OCI-LY3 (cell line): ENCODE measurements at regions not wholly inside any gene's neighbourhood (a gene's known extent, or its start where the extent isn't known, plus 50 kb on each side); places are given as distances from the start of the nearest gene placed in this dataset.

Experiments used
- H2AFZ ChIP-seq: fragments of 200-600, 300-600 bp; shearing (Covaris generic); 2 replicates; pipeline ENCODE4 v1.6.0; 2014; ENCODE audit warnings: antibody characterized with exemption, low read depth, low read length
- H3K27ac ChIP-seq: fragments of 200-600, 300-600 bp; sonication (generic); 2 replicates; pipeline ENCODE4 v1.5.1; 2014; ENCODE audit warnings: mild to moderate bottlenecking, low read length, moderate library complexity, mixed read lengths
- H3K27me3 ChIP-seq: fragments of 200-600, 300-600 bp; sonication (generic); 2 replicates; pipeline ENCODE4 v1.6.1; 2014; ENCODE audit warnings: low read depth, low read length, mixed read lengths
- H3K36me3 ChIP-seq: fragments of 200-600, 300-600 bp; sonication (generic); replicated peaks from 2 replicates; pipeline ENCODE3; 2014; ENCODE audit warnings: low read depth, low read length, mixed read lengths
- H3K4me1 ChIP-seq: fragments of 300-600, 200-600 bp; sonication (generic); 2 replicates; pipeline ENCODE4 v1.6.1; 2014; ENCODE audit warnings: low read length, mixed read lengths
- H3K4me2 ChIP-seq: fragments of 200-600, 300-600 bp; sonication (generic); 2 replicates; pipeline ENCODE4 v1.6.1; 2014; ENCODE audit warnings: low read length, mixed read lengths
- H3K4me3 ChIP-seq: fragments of 300-600, 200-600 bp; sonication (generic); 2 replicates; pipeline ENCODE4 v1.5.1; 2014; ENCODE audit warnings: antibody characterized with exemption, mild to moderate bottlenecking, low read length, moderate library complexity
- H3K79me2 ChIP-seq: fragments of 300-600, 200-600 bp; shearing (Covaris generic); 2 replicates; pipeline ENCODE4 v1.6.1; 2014; ENCODE audit warnings: mild to moderate bottlenecking, low read length, mixed read lengths
- H3K9ac ChIP-seq: fragments of 300-600, 200-600 bp; shearing (Covaris generic); 2 replicates; pipeline ENCODE4 v1.6.0; 2014; ENCODE audit warnings: mild to moderate bottlenecking, low read length, moderate library complexity
- H3K9me3 ChIP-seq: fragments of 200-600, 300-600 bp; shearing (Covaris generic); 2 replicates; pipeline ENCODE4 v1.6.1; 2014; ENCODE audit warnings: low read length, mixed read lengths; ENCODE audit not compliant: insufficient read depth
- H4K20me1 ChIP-seq: fragments of 200-600, 300-600 bp; sonication (generic); 2 replicates; pipeline ENCODE4 v1.6.1; 2016; ENCODE audit warnings: low read length, mixed read lengths; ENCODE audit not compliant: insufficient read depth
- CTCF ChIP-seq: fragments of 200-600, 300-600 bp; sonication (generic); IDR thresholded peaks from 2 replicates; pipeline ENCODE4 v1.5.1; 2014; ENCODE audit warnings: antibody characterized with exemption, low read length, low read depth
- EZH2phosphoT487 ChIP-seq: fragments of 200-600 bp; shearing (Covaris generic); IDR thresholded peaks from 2 replicates; pipeline ENCODE4 v1.6.1; 2018; ENCODE audit warnings: antibody characterized with exemption, mixed run types, low read depth

- H4K20me1 ChIP-seq = no peaks in the 10 kb centered on the region
- H3K4me3 ChIP-seq = no peak overlapping the region
- H3K36me3 ChIP-seq = no peaks in the 10 kb centered on the region
- no peak overlapping the region for H3K9ac ChIP-seq
- H3K79me2 ChIP-seq = no peaks in the 10 kb centered on the region
- TF ChIP-seq CTCF (no peak), EZH2phosphoT487 (no peak)
- no peaks in the 10 kb centered on the region; the same call in 1 of the 2 replicates for H3K9me3 ChIP-seq
- H3K27ac ChIP-seq = no peak overlapping the region
- H3K27me3 ChIP-seq = peaks cover 2% of the 10 kb centered on the region; the same call in 1 of the 2 replicates
- no peaks in the 10 kb centered on the region for H3K4me1 ChIP-seq
- no peak overlapping the region for H3K4me2 ChIP-seq
- no peak overlapping the region for H2AFZ ChIP-seq
These were observed 253.0 kb upstream of the ADAMTS9 start for GRCh38 chr3:64940596-64941348.

- TF ChIP-seq EZH2phosphoT487 (no peak), CTCF (no peak)
These were observed 252.1 kb upstream of the ADAMTS9 start for GRCh38 chr3:64939747-64940450.

GRCh38 chr3:64939309-64939708 is 251.5 kb upstream of the ADAMTS9 start:
- no peak for TF ChIP-seq EZH2phosphoT487
- no peak for TF ChIP-seq CTCF
- Histone ChIP-seq H4K20me1 (no peaks in the 10 kb centered on the region), H3K4me1 (no peaks in the 10 kb centered on the region), H3K27ac (no peak overlapping the region), H3K4me2 (no peak overlapping the region), H3K36me3 (no peaks in the 10 kb centered on the region), H3K79me2 (no peaks in the 10 kb centered on the region), H3K4me3 (no peak overlapping the region), H3K9ac (no peak overlapping the region), H2AFZ (no peak overlapping the region), H3K9me3 (no peaks in the 10 kb centered on the region; the same call in 1 of the 2 replicates), H3K27me3 (peaks cover 2% of the 10 kb centered on the region; the same call in 1 of the 2 replicates)

More at GRCh38 chr3:64939747-64940450, 252.1 kb upstream of the ADAMTS9 start:
- H3K4me3 ChIP-seq = no peak overlapping the region
- H3K27ac ChIP-seq = no peak overlapping the region
- H3K9me3 ChIP-seq = no peaks in the 10 kb centered on the region; the same call in 1 of the 2 replicates
- H3K4me1 ChIP-seq = no peaks in the 10 kb centered on the region
- no peaks in the 10 kb centered on the region for H3K79me2 ChIP-seq
- H3K36me3 ChIP-seq = no peaks in the 10 kb centered on the region
- no peaks in the 10 kb centered on the region for H4K20me1 ChIP-seq
- H3K27me3 ChIP-seq = peaks cover 2% of the 10 kb centered on the region; the same call in 1 of the 2 replicates
- no peak overlapping the region for H3K4me2 ChIP-seq
- H2AFZ ChIP-seq = no peak overlapping the region
- no peak overlapping the region for H3K9ac ChIP-seq

- Histone ChIP-seq H3K9me3 (no peaks in the 10 kb centered on the region; the same call in 1 of the 2 replicates), H3K4me2 (no peak overlapping the region), H3K9ac (no peak overlapping the region), H3K4me1 (no peaks in the 10 kb centered on the region), H3K79me2 (no peaks in the 10 kb centered on the region), H3K27me3 (0 out of 2 replicates have a peak, but pooled peaks cover 2% of the 10 kb centered on the region), H3K27ac (no peak overlapping the region), H3K36me3 (no peaks in the 10 kb centered on the region), H3K4me3 (no peak overlapping the region), H4K20me1 (no peaks in the 10 kb centered on the region), H2AFZ (no peak overlapping the region)
- TF ChIP-seq CTCF (no peak), EZH2phosphoT487 (no peak)
These were observed 248.8 kb upstream of the ADAMTS9 start for GRCh38 chr3:64936556-64936955.
